ENCODE measurements at regions not wholly inside any gene's neighbourhood (a gene's known extent, or its start where the extent isn't known, plus 50 kb on each side); places are given as distances from the start of the nearest gene placed in this dataset.

GRCh38 chr9:10818206-10818605, 205.4 kb upstream of the PTPRD start:
- H3K36me3 ChIP-seq (ENCODE audit: low read depth, low read length), result no peaks in the 10 kb centered on the region
- no TSS peak for BruUV-seq (replicated peaks)

DNA sequence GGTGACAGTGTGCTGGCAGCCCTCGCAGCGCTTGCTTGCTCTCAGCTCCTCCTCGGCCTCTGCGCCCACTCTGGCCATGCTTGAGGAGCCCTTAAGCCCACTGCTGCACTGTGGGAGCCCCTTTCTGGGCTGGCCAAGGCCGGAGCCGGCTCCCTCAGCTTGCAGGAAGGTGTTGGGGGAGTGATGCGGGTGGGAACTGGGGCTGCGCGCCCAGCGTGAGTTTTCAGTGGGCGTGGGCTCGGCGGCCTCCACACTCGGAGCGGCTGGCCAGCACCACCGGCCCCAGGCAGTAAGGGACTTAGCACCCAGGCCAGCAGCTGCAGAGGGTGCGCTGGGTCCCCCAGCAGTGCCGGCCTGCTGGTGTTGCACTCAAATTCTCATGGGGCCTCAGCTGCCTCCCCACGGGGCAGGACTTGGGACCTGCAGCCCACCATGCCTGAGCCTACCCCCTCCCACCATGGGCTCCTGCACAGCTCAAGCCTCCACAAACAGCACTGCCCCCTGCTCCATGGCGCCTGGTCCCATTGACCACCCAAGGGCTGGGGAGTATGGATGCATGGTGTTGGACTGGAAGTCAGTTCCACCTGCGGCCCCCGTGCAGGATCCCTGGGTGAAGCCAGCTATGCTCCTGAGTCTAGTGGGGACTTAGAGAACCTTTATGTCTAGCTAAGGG, 223.1 kb upstream of the PTPRD start:
- CTCF ChIA-PET, result no interaction called here
- intact Hi-C loops (cut with micrococcal nuclease), result no loop called here

More at GRCh38 chr9:10818206-10818605, 205.4 kb upstream of the PTPRD start:
- DNase-seq (no peak), ATAC-seq (no peak)
- Histone ChIP-seq H3K4me1 (ENCODE audit: insufficient read depth, low read length) (no peaks in the 10 kb centered on the region), H3K9ac (ENCODE audit: low read length) (no peak overlapping the region), H3F3A (ENCODE audit: low read length, unreplicated experiment) (no peaks in the 10 kb centered on the region), H3K9me2 (replicated peaks; ENCODE audit: low read length) (no peaks in the 10 kb centered on the region), H4K20me1 (ENCODE audit: low read length) (no peaks in the 10 kb centered on the region), H3K4me2 (ENCODE audit: low read length) (no peak overlapping the region), H3K27ac (ENCODE audit: low read length) (no peak overlapping the region), H3K9me3 (ENCODE audit: low read length) (no peaks in the 10 kb centered on the region), H2AFZ (ENCODE audit: low read length) (no peak overlapping the region), H3K79me2 (ENCODE audit: low read length) (no peaks in the 10 kb centered on the region), H3K4me3 (ENCODE audit: low read length) (no peak overlapping the region), H3K27me3 (ENCODE audit: low read length) (no peaks in the 10 kb centered on the region)
- CTCF ChIA-PET, result no interaction called here
- POLR2A ChIA-PET (ENCODE audit: unreplicated experiment), result no interaction called here
- TF ChIP-seq, protein P1, sequence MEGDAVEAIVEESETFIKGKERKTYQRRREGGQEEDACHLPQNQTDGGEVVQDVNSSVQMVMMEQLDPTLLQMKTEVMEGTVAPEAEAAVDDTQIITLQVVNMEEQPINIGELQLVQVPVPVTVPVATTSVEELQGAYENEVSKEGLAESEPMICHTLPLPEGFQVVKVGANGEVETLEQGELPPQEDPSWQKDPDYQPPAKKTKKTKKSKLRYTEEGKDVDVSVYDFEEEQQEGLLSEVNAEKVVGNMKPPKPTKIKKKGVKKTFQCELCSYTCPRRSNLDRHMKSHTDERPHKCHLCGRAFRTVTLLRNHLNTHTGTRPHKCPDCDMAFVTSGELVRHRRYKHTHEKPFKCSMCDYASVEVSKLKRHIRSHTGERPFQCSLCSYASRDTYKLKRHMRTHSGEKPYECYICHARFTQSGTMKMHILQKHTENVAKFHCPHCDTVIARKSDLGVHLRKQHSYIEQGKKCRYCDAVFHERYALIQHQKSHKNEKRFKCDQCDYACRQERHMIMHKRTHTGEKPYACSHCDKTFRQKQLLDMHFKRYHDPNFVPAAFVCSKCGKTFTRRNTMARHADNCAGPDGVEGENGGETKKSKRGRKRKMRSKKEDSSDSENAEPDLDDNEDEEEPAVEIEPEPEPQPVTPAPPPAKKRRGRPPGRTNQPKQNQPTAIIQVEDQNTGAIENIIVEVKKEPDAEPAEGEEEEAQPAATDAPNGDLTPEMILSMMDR (conservative IDR thresholded peaks at IDR 0.05; ENCODE audit: low read depth, low read length), result no peak
- TF ChIP-seq EZH2 (IDR thresholded peaks at IDR 0.05; ENCODE audit: low read length, unreplicated experiment) (no peak), EZH2phosphoT487 (IDR thresholded peaks at IDR 0.05; ENCODE audit: borderline replicate concordance, low read length) (no peak)
- intact Hi-C loops (cut with micrococcal nuclease), result no loop called here

GRCh38 chr9:10843151-10843550, 230.3 kb upstream of the PTPRD start:
- Histone ChIP-seq H3K9ac (ENCODE audit: low read length) (no peak overlapping the region), H2AFZ (ENCODE audit: low read length) (no peak overlapping the region), H3K9me2 (replicated peaks; ENCODE audit: low read length) (no peaks in the 10 kb centered on the region), H3K36me3 (ENCODE audit: low read depth, low read length) (no peaks in the 10 kb centered on the region), H4K20me1 (ENCODE audit: low read length) (no peaks in the 10 kb centered on the region), H3K79me2 (ENCODE audit: low read length) (no peaks in the 10 kb centered on the region), H3K9me3 (ENCODE audit: low read length) (no peaks in the 10 kb centered on the region), H3K27ac (ENCODE audit: low read length) (no peak overlapping the region), H3K27me3 (ENCODE audit: low read length) (no peaks in the 10 kb centered on the region), H3F3A (ENCODE audit: low read length, unreplicated experiment) (no peaks in the 10 kb centered on the region), H3K4me3 (ENCODE audit: low read length) (no peak overlapping the region), H3K4me1 (ENCODE audit: insufficient read depth, low read length) (no peaks in the 10 kb centered on the region), H3K4me2 (ENCODE audit: low read length) (no peak overlapping the region)
- intact Hi-C loops (cut with micrococcal nuclease), result no loop called here
- DNase-seq, result no peak
- BruUV-seq (replicated peaks), result no TSS peak
- TF ChIP-seq, protein P1 (conservative IDR thresholded peaks at IDR 0.05; ENCODE audit: low read depth, low read length), result no peak
- TF ChIP-seq EZH2 (IDR thresholded peaks at IDR 0.05; ENCODE audit: low read length, unreplicated experiment) (no peak), EZH2phosphoT487 (IDR thresholded peaks at IDR 0.05; ENCODE audit: borderline replicate concordance, low read length) (no peak)
- POLR2A ChIA-PET (ENCODE audit: unreplicated experiment), result no interaction called here
- ATAC-seq, result no peak
- CTCF ChIA-PET, result no interaction called here

More for the DNA sequence above, 223.1 kb upstream of the PTPRD start:
- DNase-seq, result no peak
- Histone ChIP-seq H3K9me3 (ENCODE audit: low read length) (no peaks in the 10 kb centered on the region), H3K4me3 (ENCODE audit: low read length) (no peak overlapping the region), H3K27me3 (ENCODE audit: low read length) (no peaks in the 10 kb centered on the region), H4K20me1 (ENCODE audit: low read length) (no peaks in the 10 kb centered on the region), H3K9ac (ENCODE audit: low read length) (no peak overlapping the region), H2AFZ (ENCODE audit: low read length) (no peak overlapping the region), H3F3A (ENCODE audit: low read length, unreplicated experiment) (no peaks in the 10 kb centered on the region), H3K36me3 (ENCODE audit: low read depth, low read length) (no peaks in the 10 kb centered on the region), H3K27ac (ENCODE audit: low read length) (no peak overlapping the region), H3K9me2 (replicated peaks; ENCODE audit: low read length) (no peaks in the 10 kb centered on the region), H3K4me1 (ENCODE audit: insufficient read depth, low read length) (no peaks in the 10 kb centered on the region), H3K79me2 (ENCODE audit: low read length) (no peaks in the 10 kb centered on the region), H3K4me2 (ENCODE audit: low read length) (no peak overlapping the region)
- no TSS peak for BruUV-seq (replicated peaks)
- ATAC-seq, result no peak
- POLR2A ChIA-PET (ENCODE audit: unreplicated experiment), result no interaction called here
- TF ChIP-seq, protein P1 (conservative IDR thresholded peaks at IDR 0.05; ENCODE audit: low read depth, low read length), result no peak
- TF ChIP-seq EZH2 (IDR thresholded peaks at IDR 0.05; ENCODE audit: low read length, unreplicated experiment) (no peak), EZH2phosphoT487 (IDR thresholded peaks at IDR 0.05; ENCODE audit: borderline replicate concordance, low read length) (no peak)
